Bronchial epithelial cell (primary cell): ENCODE measurements at regions not wholly inside any gene's neighbourhood (a gene's known extent, or its start where the extent isn't known, plus 50 kb on each side); places are given as distances from the start of the nearest gene placed in this dataset.

ENCODE experiments used
- DNase-seq: peaks from one replicate; pipeline ENCODE4 v3.0.0-alpha.2; 2010; ENCODE audit warnings: low read depth
- FAIRE-seq: peaks from 2 replicates; lab custom pipeline; 2011; peaks lifted over from hg19 to GRCh38; lab: Jason Lieb, UNC
- H3K27me3 ChIP-seq: 2 replicates; pipeline ENCODE4 v1.5.1; 2011; ENCODE audit warnings: low read length; ENCODE audit not compliant: control insufficient read depth, insufficient read depth
- H3K36me3 ChIP-seq: 2 replicates; pipeline ENCODE4 v1.5.1; 2011; ENCODE audit warnings: low read length; ENCODE audit not compliant: control insufficient read depth, insufficient read depth
- H3K4me3 ChIP-seq: 2 replicates; pipeline ENCODE4 v1.5.1; 2011; ENCODE audit warnings: mild to moderate bottlenecking, low read depth, low read length, control low read depth
- TF ChIP-seq, protein P1 (sequence below): IDR thresholded peaks from 2 replicates; pipeline ENCODE4 v1.5.1; 2011; ENCODE audit warnings: mild to moderate bottlenecking, moderate library complexity, low read length, control low read depth, inconsistent platforms; ENCODE audit not compliant: insufficient read depth, severe bottlenecking

DNA sequence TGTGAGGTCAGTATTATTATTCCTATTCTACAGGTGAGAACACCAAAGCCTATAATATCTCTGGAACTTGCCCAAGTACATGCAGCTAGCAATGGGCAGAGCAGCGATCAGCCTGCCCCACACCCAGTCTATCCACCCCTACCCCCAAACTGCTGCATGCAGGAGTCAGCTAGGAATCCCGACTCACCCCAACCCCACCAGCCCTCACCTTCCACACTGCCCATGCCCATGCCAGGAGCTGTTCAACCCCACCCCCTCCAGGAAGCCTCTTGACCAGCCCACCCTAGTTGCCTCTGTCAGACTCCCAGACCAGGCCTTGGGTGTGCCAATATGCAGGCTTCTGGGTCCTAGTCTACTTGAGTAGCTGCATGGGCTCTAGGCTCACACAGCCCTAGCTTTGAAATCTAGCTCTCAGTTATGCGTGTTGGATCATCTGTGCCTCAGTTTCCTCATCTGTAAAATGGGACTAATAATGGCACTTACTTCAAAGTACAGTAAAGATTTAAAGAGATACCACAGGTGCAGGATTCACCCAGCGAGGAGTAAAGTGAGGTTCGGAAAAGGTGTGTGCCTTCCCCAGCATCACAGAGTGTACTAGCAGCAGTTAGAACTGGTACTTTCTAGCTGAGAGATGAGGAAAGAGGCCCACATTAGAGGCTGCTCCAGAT lies 173.2 kb downstream of the VEGFA start:
- no peak overlapping the region for H3K4me3 ChIP-seq
- no peak for DNase-seq
- no peaks in the 10 kb centered on the region for H3K27me3 ChIP-seq
- H3K36me3 ChIP-seq: no peaks in the 10 kb centered on the region
- TF ChIP-seq, protein P1, sequence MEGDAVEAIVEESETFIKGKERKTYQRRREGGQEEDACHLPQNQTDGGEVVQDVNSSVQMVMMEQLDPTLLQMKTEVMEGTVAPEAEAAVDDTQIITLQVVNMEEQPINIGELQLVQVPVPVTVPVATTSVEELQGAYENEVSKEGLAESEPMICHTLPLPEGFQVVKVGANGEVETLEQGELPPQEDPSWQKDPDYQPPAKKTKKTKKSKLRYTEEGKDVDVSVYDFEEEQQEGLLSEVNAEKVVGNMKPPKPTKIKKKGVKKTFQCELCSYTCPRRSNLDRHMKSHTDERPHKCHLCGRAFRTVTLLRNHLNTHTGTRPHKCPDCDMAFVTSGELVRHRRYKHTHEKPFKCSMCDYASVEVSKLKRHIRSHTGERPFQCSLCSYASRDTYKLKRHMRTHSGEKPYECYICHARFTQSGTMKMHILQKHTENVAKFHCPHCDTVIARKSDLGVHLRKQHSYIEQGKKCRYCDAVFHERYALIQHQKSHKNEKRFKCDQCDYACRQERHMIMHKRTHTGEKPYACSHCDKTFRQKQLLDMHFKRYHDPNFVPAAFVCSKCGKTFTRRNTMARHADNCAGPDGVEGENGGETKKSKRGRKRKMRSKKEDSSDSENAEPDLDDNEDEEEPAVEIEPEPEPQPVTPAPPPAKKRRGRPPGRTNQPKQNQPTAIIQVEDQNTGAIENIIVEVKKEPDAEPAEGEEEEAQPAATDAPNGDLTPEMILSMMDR: no peak
- FAIRE-seq: peak; percentile 40

DNA sequence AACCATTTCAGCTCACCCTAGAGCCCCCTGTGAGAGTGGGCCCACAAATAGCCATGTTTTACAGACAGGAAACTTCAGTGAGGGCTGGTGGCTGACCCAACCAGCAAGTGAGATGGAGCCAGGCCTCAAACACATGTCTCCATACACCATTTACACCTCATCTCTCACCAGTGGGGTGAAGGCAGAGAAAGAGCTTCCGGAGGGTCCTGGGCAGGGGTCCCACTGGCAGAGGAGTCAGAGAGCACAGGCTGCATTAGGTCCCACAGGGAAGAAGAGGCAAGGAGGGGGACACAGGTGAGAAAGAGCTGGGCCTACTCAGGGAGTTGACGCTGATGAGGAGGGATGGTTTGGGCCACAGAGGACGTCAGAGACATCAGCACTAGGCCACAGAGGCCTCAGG lies 172.6 kb downstream of the VEGFA start:
- TF ChIP-seq, protein P1: no peak

DNA sequence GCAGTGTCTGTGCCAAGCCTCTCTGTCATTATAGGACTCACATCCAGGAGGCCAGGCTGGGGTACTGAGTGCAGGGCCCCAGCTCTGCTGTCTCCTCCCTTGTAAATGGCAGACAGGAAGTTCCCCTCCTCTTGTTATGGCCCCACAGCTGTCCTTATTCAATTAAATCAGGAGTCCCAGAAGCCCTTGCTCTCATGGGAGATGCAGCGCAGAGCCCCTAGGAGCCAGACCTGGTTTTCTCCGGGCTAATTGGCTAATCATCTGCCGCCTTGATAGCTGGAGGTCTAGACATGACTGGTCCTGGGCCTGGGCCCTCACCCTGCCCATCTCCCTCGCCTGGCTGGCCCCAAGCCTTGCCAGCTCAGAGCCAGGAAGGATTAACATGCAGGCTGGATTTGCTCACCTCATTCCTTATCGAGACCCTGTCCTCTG lies 172.0 kb downstream of the VEGFA start:
- Histone ChIP-seq H3K27me3 (no peaks in the 10 kb centered on the region), H3K4me3 (no peak overlapping the region), H3K36me3 (no peaks in the 10 kb centered on the region)
- TF ChIP-seq, protein P1: no peak
- FAIRE-seq (no peak), DNase-seq (no peak)

More for the DNA sequence above, 172.6 kb downstream of the VEGFA start:
- Histone ChIP-seq H3K27me3 (no peaks in the 10 kb centered on the region), H3K4me3 (no peak overlapping the region), H3K36me3 (no peaks in the 10 kb centered on the region)
- no peak for FAIRE-seq
- DNase-seq: no peak

DNA sequence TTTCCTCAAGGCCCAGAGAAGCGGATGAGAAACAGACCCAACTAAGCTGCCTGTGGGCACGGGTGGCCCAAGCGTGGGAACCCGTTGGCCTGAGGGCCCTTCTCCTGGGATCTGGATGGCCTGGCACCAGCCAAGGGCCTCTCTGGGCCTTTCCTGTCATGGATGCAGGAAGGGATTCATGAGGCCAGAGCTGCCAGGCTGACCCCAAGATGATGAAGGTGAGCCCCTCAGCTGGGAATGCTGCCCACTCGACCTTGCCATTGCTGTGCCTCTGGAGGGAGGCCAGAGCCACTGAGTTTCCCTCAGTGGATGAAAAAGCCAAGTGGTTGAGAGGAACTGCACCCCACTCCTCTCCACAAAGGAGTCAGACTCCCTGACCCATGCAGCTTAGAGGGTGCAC lies 171.2 kb downstream of the VEGFA start:
- H3K27me3 ChIP-seq: no peaks in the 10 kb centered on the region
- H3K36me3 ChIP-seq: no peaks in the 10 kb centered on the region
- TF ChIP-seq, protein P1: no peak
- FAIRE-seq: no peak
- DNase-seq: no peak
- H3K4me3 ChIP-seq: no peak overlapping the region

DNA sequence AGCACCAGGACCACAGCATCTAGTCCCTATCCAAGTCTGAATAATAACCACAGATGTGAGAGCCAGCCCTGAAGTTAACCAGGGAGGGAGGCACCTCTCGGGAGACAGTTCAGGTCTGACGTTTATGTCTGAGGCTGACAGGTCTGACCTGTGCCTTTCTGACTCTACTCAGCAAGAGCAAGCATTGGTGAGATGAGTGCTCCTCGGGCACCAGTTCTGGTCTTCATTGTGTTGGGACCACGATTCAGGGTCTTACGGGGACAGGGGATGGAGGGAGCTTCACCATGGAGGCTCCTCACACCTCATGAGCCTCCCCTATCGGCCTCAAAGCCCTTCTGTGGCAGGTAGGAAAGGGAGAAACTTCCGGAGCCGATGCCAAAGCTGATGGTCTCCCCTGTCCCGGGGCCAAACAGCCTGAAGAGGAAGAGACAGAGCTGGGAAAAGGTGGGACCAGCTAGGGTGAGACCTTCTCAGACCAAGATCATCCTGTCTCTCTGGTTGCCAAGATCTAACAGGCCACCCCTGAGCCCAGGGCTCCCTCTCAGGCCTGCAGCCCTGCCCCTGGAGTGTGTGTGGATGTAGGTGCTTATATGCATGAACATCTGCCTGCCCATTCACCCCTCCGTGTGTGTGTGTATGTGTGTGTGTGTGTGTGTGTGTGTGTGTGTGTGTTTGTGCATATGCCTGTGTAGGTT lies 170.5 kb downstream of the VEGFA start:
- FAIRE-seq (no peak), DNase-seq (no peak)

More for the DNA sequence above, 170.5 kb downstream of the VEGFA start:
- H3K36me3 ChIP-seq: no peaks in the 10 kb centered on the region
- TF ChIP-seq, protein P1: no peak
- no peak overlapping the region for H3K4me3 ChIP-seq
- H3K27me3 ChIP-seq: no peaks in the 10 kb centered on the region
